GM12872 (cell line): ENCODE measurements at regions not wholly inside any gene's neighbourhood (a gene's known extent, or its start where the extent isn't known, plus 50 kb on each side); places are given as distances from the start of the nearest gene placed in this dataset.

Source experiments
- CTCF ChIP-seq: IDR thresholded peaks from 3 replicates; pipeline ENCODE4 v1.5.1; 2011; ENCODE audit warnings: low read depth, mild to moderate bottlenecking, low read length, moderate library complexity; ENCODE audit not compliant: insufficient read depth

GRCh38 chr1:232531291-232531690 lies 98.6 kb downstream of the SIPA1L2 start:
- no peak for TF ChIP-seq CTCF

- TF ChIP-seq CTCF: no peak
Measured at GRCh38 chr1:232529747-232530146, 100.2 kb downstream of the SIPA1L2 start.

DNA sequence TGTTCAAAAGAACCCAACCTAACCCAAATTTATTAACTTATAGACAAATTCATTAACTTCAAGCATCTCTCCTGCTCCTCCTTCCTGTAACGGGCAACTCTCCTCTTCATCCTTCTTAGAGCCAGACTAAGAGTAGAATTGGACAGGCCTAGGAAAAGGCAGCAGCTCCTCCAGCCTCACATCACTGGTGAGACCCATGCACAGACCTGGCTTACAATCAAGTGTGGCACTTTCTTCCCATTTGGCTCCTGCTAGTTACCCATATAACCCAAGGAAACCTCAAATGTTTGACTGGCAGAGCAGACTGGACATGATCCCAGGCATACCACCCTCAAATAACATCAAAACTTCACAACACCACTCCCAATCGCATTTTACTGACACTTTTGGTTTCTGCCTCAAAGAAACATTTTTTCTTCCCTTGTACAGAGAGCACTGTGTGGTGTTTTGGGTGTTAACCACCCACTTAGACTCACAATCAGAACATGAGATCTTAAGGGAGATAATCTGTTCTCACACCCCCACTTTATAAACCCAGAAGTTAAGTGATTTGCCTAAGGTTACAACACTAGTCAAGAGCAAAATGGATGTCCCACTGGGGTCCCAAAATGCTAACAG lies 101.4 kb downstream of the SIPA1L2 start:
- TF ChIP-seq CTCF: no peak

DNA sequence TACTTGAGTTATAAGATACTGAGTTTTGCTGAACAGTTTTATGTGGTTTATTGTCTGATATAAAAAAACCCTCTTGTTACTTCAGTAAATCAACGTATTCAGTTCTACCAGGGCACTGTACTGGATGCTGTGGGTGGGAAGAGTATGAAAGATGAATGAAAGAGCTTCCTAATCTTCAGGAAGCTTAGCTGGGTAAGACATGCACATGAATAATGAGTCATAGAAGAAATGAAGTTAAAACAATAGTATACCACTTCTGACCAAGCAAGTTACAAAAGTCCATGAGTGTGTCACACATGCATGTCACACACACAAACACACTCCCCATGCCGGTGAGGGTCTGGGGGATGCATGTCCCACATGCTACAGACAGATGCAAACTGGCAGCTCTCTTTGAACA lies 105.9 kb downstream of the SIPA1L2 start:
- no peak for TF ChIP-seq CTCF

GRCh38 chr1:232522189-232522588 lies 107.7 kb downstream of the SIPA1L2 start:
- no peak for TF ChIP-seq CTCF

- no peak for TF ChIP-seq CTCF
Measured at GRCh38 chr1:232521660-232522059, 108.3 kb downstream of the SIPA1L2 start.

DNA sequence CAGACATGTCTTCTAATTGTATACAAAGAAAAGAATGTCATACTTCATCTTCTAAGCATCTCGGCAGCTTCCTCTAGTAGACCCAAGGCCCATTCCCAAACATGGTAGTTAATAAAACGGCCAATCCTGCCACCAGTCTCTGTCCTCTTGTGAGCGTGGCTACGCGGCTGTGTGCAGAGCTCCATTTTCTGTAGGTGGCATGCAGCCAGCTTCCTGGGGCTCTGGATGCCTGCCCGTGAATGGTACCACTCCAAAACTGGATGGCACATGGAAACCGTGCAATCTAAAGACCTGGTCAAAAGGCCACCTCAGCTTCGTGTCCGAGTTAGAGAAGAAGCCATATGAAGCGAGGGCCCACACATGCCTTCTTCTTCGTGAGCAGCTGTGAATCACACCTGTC lies 110.7 kb downstream of the SIPA1L2 start:
- TF ChIP-seq CTCF: no peak
